ENCODE measurements at regions not wholly inside any gene's neighbourhood (a gene's known extent, or its start where the extent isn't known, plus 50 kb on each side); places are given as distances from the start of the nearest gene placed in this dataset.

- Histone ChIP-seq H3K27ac (ENCODE audit: low read depth, low read length) (no peak overlapping the region), H3K36me3 (ENCODE audit: insufficient read depth, low read length) (no peaks in the 10 kb centered on the region), H2AFZ (ENCODE audit: low read length, unreplicated experiment) (no peak overlapping the region), H3K4me3 (ENCODE audit: low read depth, low read length) (no peak overlapping the region), H3K79me2 (ENCODE audit: control insufficient read depth, insufficient read depth, low read length, unreplicated experiment) (no peaks in the 10 kb centered on the region), H3K27me3 (ENCODE audit: insufficient read depth, low read length) (no peaks in the 10 kb centered on the region), H3K4me1 (ENCODE audit: control insufficient read depth, insufficient read depth, low read length, unreplicated experiment) (no peaks in the 10 kb centered on the region)
Observed at GRCh38 chr12:61993734-61994345, 266.4 kb upstream of the USP15 start.

- Histone ChIP-seq H3K4me1 (ENCODE audit: control insufficient read depth, insufficient read depth, low read length, unreplicated experiment) (no peaks in the 10 kb centered on the region), H2AFZ (ENCODE audit: low read length, unreplicated experiment) (no peak overlapping the region), H3K36me3 (ENCODE audit: insufficient read depth, low read length) (no peaks in the 10 kb centered on the region), H3K27ac (ENCODE audit: low read depth, low read length) (no peak overlapping the region), H3K79me2 (ENCODE audit: control insufficient read depth, insufficient read depth, low read length, unreplicated experiment) (no peaks in the 10 kb centered on the region), H3K27me3 (ENCODE audit: insufficient read depth, low read length) (no peaks in the 10 kb centered on the region), H3K4me3 (ENCODE audit: low read depth, low read length) (no peak overlapping the region)
Observed at GRCh38 chr12:61996717-61997116, 263.5 kb upstream of the USP15 start.

GRCh38 chr12:61998791-61999190 lies 261.4 kb upstream of the USP15 start:
- H3K4me3 ChIP-seq (ENCODE audit: low read depth, low read length): no peak overlapping the region
- no peaks in the 10 kb centered on the region for H3K36me3 ChIP-seq (ENCODE audit: insufficient read depth, low read length)
- no peaks in the 10 kb centered on the region for H3K27me3 ChIP-seq (ENCODE audit: insufficient read depth, low read length)
- no peaks in the 10 kb centered on the region for H3K4me1 ChIP-seq (ENCODE audit: control insufficient read depth, insufficient read depth, low read length, unreplicated experiment)
- no peaks in the 10 kb centered on the region for H3K79me2 ChIP-seq (ENCODE audit: control insufficient read depth, insufficient read depth, low read length, unreplicated experiment)
- H3K27ac ChIP-seq (ENCODE audit: low read depth, low read length): no peak overlapping the region
- no peak overlapping the region for H2AFZ ChIP-seq (ENCODE audit: low read length, unreplicated experiment)

- Histone ChIP-seq H3K4me3 (ENCODE audit: low read depth, low read length) (no peak overlapping the region), H3K36me3 (ENCODE audit: insufficient read depth, low read length) (no peaks in the 10 kb centered on the region), H3K79me2 (ENCODE audit: control insufficient read depth, insufficient read depth, low read length, unreplicated experiment) (no peaks in the 10 kb centered on the region), H3K4me1 (ENCODE audit: control insufficient read depth, insufficient read depth, low read length, unreplicated experiment) (no peaks in the 10 kb centered on the region), H3K27me3 (ENCODE audit: insufficient read depth, low read length) (no peaks in the 10 kb centered on the region), H3K27ac (ENCODE audit: low read depth, low read length) (no peak overlapping the region), H2AFZ (ENCODE audit: low read length, unreplicated experiment) (no peak overlapping the region)
Observed at GRCh38 chr12:61999311-61999710, 260.9 kb upstream of the USP15 start.

- no peak overlapping the region for H2AFZ ChIP-seq (ENCODE audit: low read length, unreplicated experiment)
- no peak overlapping the region for H3K27ac ChIP-seq (ENCODE audit: low read depth, low read length)
- H3K36me3 ChIP-seq (ENCODE audit: insufficient read depth, low read length): no peaks in the 10 kb centered on the region
- H3K4me3 ChIP-seq (ENCODE audit: low read depth, low read length): no peak overlapping the region
- no peaks in the 10 kb centered on the region for H3K27me3 ChIP-seq (ENCODE audit: insufficient read depth, low read length)
- H3K4me1 ChIP-seq (ENCODE audit: control insufficient read depth, insufficient read depth, low read length, unreplicated experiment): no peaks in the 10 kb centered on the region
- no peaks in the 10 kb centered on the region for H3K79me2 ChIP-seq (ENCODE audit: control insufficient read depth, insufficient read depth, low read length, unreplicated experiment)
Observed at GRCh38 chr12:62001424-62001823, 258.8 kb upstream of the USP15 start.

- no peak overlapping the region for H3K4me3 ChIP-seq (ENCODE audit: low read depth, low read length)
- H2AFZ ChIP-seq (ENCODE audit: low read length, unreplicated experiment): no peak overlapping the region
- H3K36me3 ChIP-seq (ENCODE audit: insufficient read depth, low read length): no peaks in the 10 kb centered on the region
- H3K79me2 ChIP-seq (ENCODE audit: control insufficient read depth, insufficient read depth, low read length, unreplicated experiment): no peaks in the 10 kb centered on the region
- no peaks in the 10 kb centered on the region for H3K27me3 ChIP-seq (ENCODE audit: insufficient read depth, low read length)
- H3K4me1 ChIP-seq (ENCODE audit: control insufficient read depth, insufficient read depth, low read length, unreplicated experiment): no peaks in the 10 kb centered on the region
- no peak overlapping the region for H3K27ac ChIP-seq (ENCODE audit: low read depth, low read length)
Observed at GRCh38 chr12:62003226-62003625, 257.0 kb upstream of the USP15 start.

GRCh38 chr12:62003701-62004100 lies 256.5 kb upstream of the USP15 start:
- H3K4me3 ChIP-seq (ENCODE audit: low read depth, low read length): no peak overlapping the region

GRCh38 chr12:62005615-62006014 lies 254.6 kb upstream of the USP15 start:
- no peak overlapping the region for H3K4me3 ChIP-seq (ENCODE audit: low read depth, low read length)
- no peaks in the 10 kb centered on the region for H3K79me2 ChIP-seq (ENCODE audit: control insufficient read depth, insufficient read depth, low read length, unreplicated experiment)
- H3K27ac ChIP-seq (ENCODE audit: low read depth, low read length): no peak overlapping the region
- no peaks in the 10 kb centered on the region for H3K4me1 ChIP-seq (ENCODE audit: control insufficient read depth, insufficient read depth, low read length, unreplicated experiment)
- H3K36me3 ChIP-seq (ENCODE audit: insufficient read depth, low read length): no peaks in the 10 kb centered on the region
- H2AFZ ChIP-seq (ENCODE audit: low read length, unreplicated experiment): no peak overlapping the region
- H3K27me3 ChIP-seq (ENCODE audit: insufficient read depth, low read length): no peaks in the 10 kb centered on the region

More at GRCh38 chr12:62003701-62004100, 256.5 kb upstream of the USP15 start:
- Histone ChIP-seq H2AFZ (ENCODE audit: low read length, unreplicated experiment) (no peak overlapping the region), H3K36me3 (ENCODE audit: insufficient read depth, low read length) (no peaks in the 10 kb centered on the region), H3K4me1 (ENCODE audit: control insufficient read depth, insufficient read depth, low read length, unreplicated experiment) (no peaks in the 10 kb centered on the region), H3K27me3 (ENCODE audit: insufficient read depth, low read length) (no peaks in the 10 kb centered on the region), H3K27ac (ENCODE audit: low read depth, low read length) (no peak overlapping the region), H3K79me2 (ENCODE audit: control insufficient read depth, insufficient read depth, low read length, unreplicated experiment) (no peaks in the 10 kb centered on the region)

- no peaks in the 10 kb centered on the region for H3K27me3 ChIP-seq (ENCODE audit: insufficient read depth, low read length)
- H3K27ac ChIP-seq (ENCODE audit: low read depth, low read length): no peak overlapping the region
- no peak overlapping the region for H3K4me3 ChIP-seq (ENCODE audit: low read depth, low read length)
- no peak overlapping the region for H2AFZ ChIP-seq (ENCODE audit: low read length, unreplicated experiment)
- no peaks in the 10 kb centered on the region for H3K36me3 ChIP-seq (ENCODE audit: insufficient read depth, low read length)
- no peaks in the 10 kb centered on the region for H3K4me1 ChIP-seq (ENCODE audit: control insufficient read depth, insufficient read depth, low read length, unreplicated experiment)
- no peaks in the 10 kb centered on the region for H3K79me2 ChIP-seq (ENCODE audit: control insufficient read depth, insufficient read depth, low read length, unreplicated experiment)
Observed at GRCh38 chr12:62006076-62006732, 254.0 kb upstream of the USP15 start.

- Histone ChIP-seq H3K36me3 (ENCODE audit: insufficient read depth, low read length) (no peaks in the 10 kb centered on the region), H3K4me3 (ENCODE audit: low read depth, low read length) (no peak overlapping the region), H3K27ac (ENCODE audit: low read depth, low read length) (no peak overlapping the region), H3K27me3 (ENCODE audit: insufficient read depth, low read length) (no peaks in the 10 kb centered on the region), H3K4me1 (ENCODE audit: control insufficient read depth, insufficient read depth, low read length, unreplicated experiment) (no peaks in the 10 kb centered on the region), H2AFZ (ENCODE audit: low read length, unreplicated experiment) (no peak overlapping the region), H3K79me2 (ENCODE audit: control insufficient read depth, insufficient read depth, low read length, unreplicated experiment) (no peaks in the 10 kb centered on the region)
Observed at GRCh38 chr12:62008703-62009102, 251.5 kb upstream of the USP15 start.

- no peaks in the 10 kb centered on the region for H3K4me1 ChIP-seq (ENCODE audit: control insufficient read depth, insufficient read depth, low read length, unreplicated experiment)
- H3K4me3 ChIP-seq (ENCODE audit: low read depth, low read length): no peak overlapping the region
- no peaks in the 10 kb centered on the region for H3K27me3 ChIP-seq (ENCODE audit: insufficient read depth, low read length)
Observed at GRCh38 chr12:62009445-62009844, 250.8 kb upstream of the USP15 start.

More at GRCh38 chr12:62009445-62009844, 250.8 kb upstream of the USP15 start:
- no peak overlapping the region for H2AFZ ChIP-seq (ENCODE audit: low read length, unreplicated experiment)
- H3K79me2 ChIP-seq (ENCODE audit: control insufficient read depth, insufficient read depth, low read length, unreplicated experiment): no peaks in the 10 kb centered on the region
- no peaks in the 10 kb centered on the region for H3K36me3 ChIP-seq (ENCODE audit: insufficient read depth, low read length)
- H3K27ac ChIP-seq (ENCODE audit: low read depth, low read length): no peak overlapping the region
